ENCODE measurements at regions not wholly inside any gene's neighbourhood (a gene's known extent, or its start where the extent isn't known, plus 50 kb on each side); places are given as distances from the start of the nearest gene placed in this dataset.

- no peak for TF ChIP-seq ZNF274 (IDR thresholded peaks at IDR 0.05; ENCODE audit: low read depth, low read length)
- no peak for TF ChIP-seq YY1 (IDR thresholded peaks at IDR 0.05; ENCODE audit: insufficient read depth, insufficient read length)
- no peak for TF ChIP-seq SUZ12 (IDR thresholded peaks at IDR 0.05; ENCODE audit: extremely low read depth, insufficient read depth, insufficient read length)
Observed at GRCh38 chr6:132004668-132005067, 53.5 kb upstream of the CCN2 start.
